HCT116 (cell line): ENCODE measurements at regions not wholly inside any gene's neighbourhood (a gene's known extent, or its start where the extent isn't known, plus 50 kb on each side); places are given as distances from the start of the nearest gene placed in this dataset.

Experiments used
- CBX3 ChIP-seq: IDR thresholded peaks from 2 replicates; pipeline ENCODE4 v1.6.1; 2012; ENCODE audit warnings: low read depth
- CTCF ChIP-seq, 3 experiments: fragments of 200-600 bp in 1 of 3; sonication (generic) in 1 of 3; IDR thresholded peaks in 2 of 3; conservative IDR thresholded peaks in 1 of 3; 2 replicates each; pipeline ENCODE4 v1.5.1; 2012 to 2017; ENCODE audit warnings: low read depth in 2 of 3, low read length in 2 of 3, antibody characterized with exemption in 1 of 3, borderline replicate concordance in 1 of 3, control low read depth in 1 of 3, mild to moderate bottlenecking in 1 of 3, mixed read lengths in 1 of 3, mixed run types in 1 of 3, moderate library complexity in 1 of 3; ENCODE audit not compliant: insufficient read depth in 1 of 3
- EZH2 ChIP-seq: fragments of 200-600 bp; sonication (generic); IDR thresholded peaks from 2 replicates; pipeline ENCODE4 v1.6.1; 2017; ENCODE audit warnings: antibody characterized with exemption, mixed run types
- EZH2phosphoT487 ChIP-seq: fragments of 200-600 bp; IDR thresholded peaks from 2 replicates; pipeline ENCODE4 v1.6.1; 2018; ENCODE audit warnings: antibody characterized with exemption, borderline replicate concordance
- MAX ChIP-seq: IDR thresholded peaks from 2 replicates; pipeline ENCODE4 v1.6.1; 2012
- POLR2A ChIP-seq: IDR thresholded peaks from 2 replicates; pipeline ENCODE4 v1.7.0; 2011; ENCODE audit warnings: borderline replicate concordance; ENCODE audit not compliant: insufficient read depth, insufficient read length; ENCODE audit errors: extremely low read depth
- POLR2AphosphoS5 ChIP-seq: IDR thresholded peaks from 2 replicates; pipeline ENCODE4 v1.6.1; 2011; ENCODE audit warnings: mild to moderate bottlenecking, low read depth, low read length, moderate library complexity
- RAD21 ChIP-seq: IDR thresholded peaks from 2 replicates; pipeline ENCODE4 v1.6.1; 2012; ENCODE audit warnings: low read depth, mild to moderate bottlenecking
- SRF ChIP-seq: IDR thresholded peaks from 2 replicates; pipeline ENCODE4 v1.6.1; 2012; ENCODE audit warnings: low read depth
- ZBTB33 ChIP-seq: IDR thresholded peaks from 2 replicates; pipeline ENCODE4 v1.6.1; 2011; ENCODE audit warnings: mild to moderate bottlenecking, low read length, moderate library complexity; ENCODE audit not compliant: insufficient replicate concordance; ENCODE audit errors: extremely low read depth

- TF ChIP-seq CTCF (IDR thresholded peaks at IDR 0.05 in 2 of 3, conservative IDR thresholded peaks at IDR 0.05 in 1 of 3; ENCODE audit: borderline replicate concordance in 1 of 3, insufficient read depth in 1 of 3, low read depth in 2 of 3, low read length in 2 of 3) = no peak
- TF ChIP-seq MAX = no peak
- no peak for TF ChIP-seq POLR2A
- TF ChIP-seq RAD21 = no peak
- TF ChIP-seq EZH2 = no peak
- no peak for TF ChIP-seq POLR2AphosphoS5
- no peak for TF ChIP-seq EZH2phosphoT487
- TF ChIP-seq ZBTB33 = no peak
- no peak for TF ChIP-seq SRF
- no peak for TF ChIP-seq CBX3
Measured at GRCh38 chr4:59217910-59218631, 1982.1 kb upstream of the ADGRL3 start.
